CD4-positive, alpha-beta memory T cell (primary cell): ENCODE measurements at regions not wholly inside any gene's neighbourhood (a gene's known extent, or its start where the extent isn't known, plus 50 kb on each side); places are given as distances from the start of the nearest gene placed in this dataset.

Source experiments
- CTCF ChIA-PET: fragments of 350-600 bp; sonication (Branson Sonifier 250); formaldehyde crosslinking; loops from one replicate; lab custom pipeline; 2021; ENCODE audit warnings: inconsistent platforms; ENCODE audit not compliant: partially characterized antibody; lab: Charles Lee
- POLR2A ChIA-PET: fragments of 350-600 bp; sonication (Branson Sonifier 250); formaldehyde crosslinking; loops from one replicate; lab custom pipeline; 2021; ENCODE audit not compliant: partially characterized antibody; lab: Charles Lee
- DNase-seq, 5 donors: peaks; one replicate each; pipeline versions ENCODE4 v3.0.0 to v3.0.0-alpha.2; 2020 to 2022; ENCODE audit warnings: mixed read lengths in 1 of 5
- H3K27ac ChIP-seq: one replicate; pipeline ENCODE4 v1.7.0; 2013; ENCODE audit warnings: low read depth, low read length
- H3K27me3 ChIP-seq: 2 replicates; pipeline ENCODE4 v1.7.0; 2013; ENCODE audit warnings: mild to moderate bottlenecking, low read length, moderate library complexity; ENCODE audit not compliant: insufficient read depth
- H3K36me3 ChIP-seq: 2 replicates; pipeline ENCODE4 v1.7.0; 2013; ENCODE audit warnings: mild to moderate bottlenecking, low read length, moderate library complexity; ENCODE audit not compliant: insufficient read depth
- H3K4me1 ChIP-seq: 2 replicates; pipeline ENCODE4 v1.7.0; 2013; ENCODE audit warnings: mild to moderate bottlenecking, low read length, moderate library complexity; ENCODE audit not compliant: insufficient read depth
- H3K4me3 ChIP-seq, 2 donors: one replicate each; pipeline ENCODE4 v1.7.0; 2013; ENCODE audit warnings: low read length in 2 of 2, mild to moderate bottlenecking in 1 of 2
- H3K9me3 ChIP-seq, 2 donors: one replicate each; pipeline ENCODE4 v1.7.0; 2013; ENCODE audit warnings: low read length in 2 of 2, control low read depth in 1 of 2; ENCODE audit not compliant: control insufficient read depth in 1 of 2
- H3K27ac Mint-ChIP-seq, 7 donors: one replicate each; pipeline ENCODE4 v1.8.0; 2020 to 2021; ENCODE audit warnings: mixed read lengths in 7 of 7, mild to moderate bottlenecking in 6 of 7, inconsistent platforms in 3 of 7, moderate library complexity in 3 of 7
- H3K27me3 Mint-ChIP-seq, 2 donors: one replicate each; pipeline ENCODE4 v1.8.0; 2020 to 2021; ENCODE audit warnings: mixed read lengths in 2 of 2
- H3K36me3 Mint-ChIP-seq, 2 donors: one replicate each; pipeline ENCODE4 v1.8.0; 2020 to 2021; ENCODE audit warnings: mixed read lengths in 2 of 2, inconsistent platforms in 1 of 2, mild to moderate bottlenecking in 1 of 2
- H3K4me1 Mint-ChIP-seq, 4 donors: one replicate each; pipeline ENCODE4 v1.8.0; 2020 to 2021; ENCODE audit warnings: mixed read lengths in 4 of 4, mild to moderate bottlenecking in 1 of 4
- H3K4me3 Mint-ChIP-seq, 8 donors: one replicate each; pipeline ENCODE4 v1.8.0; 2020 to 2021; ENCODE audit warnings: mixed read lengths in 8 of 8, mild to moderate bottlenecking in 7 of 8, moderate library complexity in 6 of 8, inconsistent platforms in 3 of 8
- H3K9me3 Mint-ChIP-seq, 8 donors: one replicate each; pipeline ENCODE4 v1.8.0; 2020 to 2021; ENCODE audit warnings: mixed read lengths in 8 of 8, mild to moderate bottlenecking in 5 of 8, inconsistent platforms in 3 of 8, moderate library complexity in 1 of 8
- intact Hi-C: fragments of 100-400 bp; cut with micrococcal nuclease; formaldehyde crosslinking; loops from one replicate; pipeline ENCODE4 v1.15.1; 2023

GRCh38 chr15:72859017-72859756 is 75.6 kb upstream of the ADPGK start:
- Mint-ChIP-seq H3K27ac (no peak overlapping the region), H3K27me3 (peaks cover 6 to 10% of the 10 kb centered on the region in 2 donors), H3K4me3 (no peak overlapping the region), H3K36me3 (no peaks in the 10 kb centered on the region), H3K9me3 (peaks cover 0 to 2% (median 0%) of the 10 kb centered on the region in 8 donors), H3K4me1 (no peaks in the 10 kb centered on the region)
- Histone ChIP-seq H3K27me3 (no peaks in the 10 kb centered on the region), H3K4me3 (no peak overlapping the region), H3K4me1 (no peaks in the 10 kb centered on the region), H3K9me3 (no peaks in the 10 kb centered on the region), H3K36me3 (no peaks in the 10 kb centered on the region), H3K27ac (no peak overlapping the region)
- ChIA-PET POLR2A (no interaction called here), CTCF (no interaction called here)
- intact Hi-C loops, result no loop called here
- no peak for DNase-seq

GRCh38 chr15:72858205-72858604 is 74.6 kb upstream of the ADPGK start:
- ChIA-PET CTCF (no interaction called here), POLR2A (no interaction called here)
- DNase-seq, result no peak
- Mint-ChIP-seq H3K4me3 (no peak overlapping the region), H3K9me3 (peaks cover 0 to 2% (median 0%) of the 10 kb centered on the region in 8 donors), H3K27ac (no peak overlapping the region), H3K4me1 (no peaks in the 10 kb centered on the region), H3K36me3 (no peaks in the 10 kb centered on the region), H3K27me3 (peaks cover 12 to 13% of the 10 kb centered on the region in 2 donors)
- H3K36me3 ChIP-seq, result no peaks in the 10 kb centered on the region
- no peaks in the 10 kb centered on the region for H3K27me3 ChIP-seq
- intact Hi-C loops, result no loop called here
- no peaks in the 10 kb centered on the region for H3K4me1 ChIP-seq
- H3K4me3 ChIP-seq, result no peak overlapping the region
- no peaks in the 10 kb centered on the region for H3K9me3 ChIP-seq
- no peak overlapping the region for H3K27ac ChIP-seq

- Mint-ChIP-seq H3K27ac (no peak overlapping the region), H3K4me3 (peak overlapping the region in 1 of 8 donors; percentile 36), H3K4me1 (no peaks in the 10 kb centered on the region), H3K36me3 (no peaks in the 10 kb centered on the region), H3K9me3 (peaks cover 0 to 2% (median 0%) of the 10 kb centered on the region in 8 donors), H3K27me3 (peaks cover 13 to 14% of the 10 kb centered on the region in 2 donors)
- H3K4me3 ChIP-seq, result no peak overlapping the region
- ChIA-PET CTCF (no interaction called here), POLR2A (no interaction called here)
- H3K27me3 ChIP-seq, result no peaks in the 10 kb centered on the region
- no peaks in the 10 kb centered on the region for H3K4me1 ChIP-seq
- no peak overlapping the region for H3K27ac ChIP-seq
- no peaks in the 10 kb centered on the region for H3K9me3 ChIP-seq
- no peak for DNase-seq
- intact Hi-C loops, result no loop called here
- no peaks in the 10 kb centered on the region for H3K36me3 ChIP-seq
These were observed 73.9 kb upstream of the ADPGK start for GRCh38 chr15:72857331-72858063.

- intact Hi-C loops, result no loop called here
- DNase-seq, result no peak
- CTCF ChIA-PET, result no interaction called here
- H3K4me1 Mint-ChIP-seq, result no peaks in the 10 kb centered on the region
- Histone ChIP-seq H3K9me3 (no peaks in the 10 kb centered on the region), H3K27ac (no peak overlapping the region), H3K4me3 (no peak overlapping the region), H3K27me3 (no peaks in the 10 kb centered on the region), H3K4me1 (no peaks in the 10 kb centered on the region), H3K36me3 (no peaks in the 10 kb centered on the region)
- no peaks in the 10 kb centered on the region for H3K36me3 Mint-ChIP-seq
- no peak overlapping the region for H3K4me3 Mint-ChIP-seq
- peak overlapping the region in 1 of 7 donors; percentile 32 for H3K27ac Mint-ChIP-seq
- H3K9me3 Mint-ChIP-seq, result peaks cover 0 to 2% (median 0%) of the 10 kb centered on the region in 8 donors
- POLR2A ChIA-PET, result no interaction called here
- peaks cover 13 to 15% of the 10 kb centered on the region in 2 donors for H3K27me3 Mint-ChIP-seq
These were observed 73.0 kb upstream of the ADPGK start for GRCh38 chr15:72856549-72857040.

- H3K27ac Mint-ChIP-seq, result no peak overlapping the region
These were observed 72.2 kb upstream of the ADPGK start for GRCh38 chr15:72855791-72856190.

GRCh38 chr15:72852273-72852672 is 68.7 kb upstream of the ADPGK start:
- H3K9me3 Mint-ChIP-seq, result peaks cover 0 to 2% (median 0%) of the 10 kb centered on the region in 8 donors
- H3K27ac Mint-ChIP-seq, result no peak overlapping the region
- intact Hi-C loops, result no loop called here
- H3K27ac ChIP-seq, result no peak overlapping the region
- H3K4me3 Mint-ChIP-seq, result no peak overlapping the region
- H3K4me1 Mint-ChIP-seq, result peaks cover 0 to 1% (median 0%) of the 10 kb centered on the region in 4 donors
- H3K36me3 ChIP-seq, result no peaks in the 10 kb centered on the region
- H3K36me3 Mint-ChIP-seq, result no peaks in the 10 kb centered on the region
- H3K4me3 ChIP-seq, result no peak overlapping the region
- H3K9me3 ChIP-seq, result no peaks in the 10 kb centered on the region
- CTCF ChIA-PET, result no interaction called here
- no peak for DNase-seq
- POLR2A ChIA-PET, result no interaction called here
- peaks cover 4% of the 10 kb centered on the region for H3K27me3 ChIP-seq
- H3K4me1 ChIP-seq, result no peaks in the 10 kb centered on the region
- H3K27me3 Mint-ChIP-seq, result peaks cover 25 to 28% of the 10 kb centered on the region in 2 donors

More at GRCh38 chr15:72855791-72856190, 72.2 kb upstream of the ADPGK start:
- H3K4me3 ChIP-seq, result no peak overlapping the region
- H3K27me3 ChIP-seq, result peaks cover 2% of the 10 kb centered on the region
- H3K27me3 Mint-ChIP-seq, result peaks cover 12 to 13% of the 10 kb centered on the region in 2 donors
- no peak overlapping the region for H3K4me3 Mint-ChIP-seq
- H3K27ac ChIP-seq, result no peak overlapping the region
- H3K4me1 ChIP-seq, result no peaks in the 10 kb centered on the region
- H3K4me1 Mint-ChIP-seq, result no peaks in the 10 kb centered on the region
- no peak for DNase-seq
- no peaks in the 10 kb centered on the region for H3K9me3 ChIP-seq
- ChIA-PET CTCF (no interaction called here), POLR2A (no interaction called here)
- peaks cover 0 to 2% (median 0%) of the 10 kb centered on the region in 8 donors for H3K9me3 Mint-ChIP-seq
- intact Hi-C loops, result no loop called here
- H3K36me3 ChIP-seq, result no peaks in the 10 kb centered on the region
- H3K36me3 Mint-ChIP-seq, result no peaks in the 10 kb centered on the region

GRCh38 chr15:72851586-72851985 is 68.0 kb upstream of the ADPGK start:
- ChIA-PET POLR2A (no interaction called here), CTCF (no interaction called here)
- Histone ChIP-seq H3K36me3 (no peaks in the 10 kb centered on the region), H3K4me3 (no peak overlapping the region), H3K27me3 (peaks cover 4% of the 10 kb centered on the region), H3K27ac (no peak overlapping the region), H3K9me3 (no peaks in the 10 kb centered on the region), H3K4me1 (no peaks in the 10 kb centered on the region)
- intact Hi-C loops, result no loop called here
- no peak overlapping the region for H3K27ac Mint-ChIP-seq
- H3K9me3 Mint-ChIP-seq, result peaks cover 0 to 2% (median 0%) of the 10 kb centered on the region in 8 donors
- peaks cover 25 to 28% of the 10 kb centered on the region in 2 donors for H3K27me3 Mint-ChIP-seq
- H3K36me3 Mint-ChIP-seq, result no peaks in the 10 kb centered on the region
- H3K4me1 Mint-ChIP-seq, result peaks cover 0 to 1% (median 0%) of the 10 kb centered on the region in 4 donors
- no peak for DNase-seq
- H3K4me3 Mint-ChIP-seq, result no peak overlapping the region
